Natural killer cell (primary cell): ENCODE measurements at regions not wholly inside any gene's neighbourhood (a gene's known extent, or its start where the extent isn't known, plus 50 kb on each side); places are given as distances from the start of the nearest gene placed in this dataset.
"Not testable (repeated sequence)": the region's sequence is repeated elsewhere in the genome, so short reads cannot be mapped to it uniquely, and the experiment has no call there.

Experiments
- ATAC-seq, 3 donors: fragments of 150-1000 bp in 2 of 3; fragments of 200-7000 bp in 1 of 3; cut with Tn5 transposase; 1 replicate in 1 of 3; 2 replicates in 2 of 3; pipeline ENCODE4 v1.10.0; 2021; ENCODE audit warnings: mild to moderate bottlenecking in 2 of 3, moderate library complexity in 2 of 3
- DNase-seq, 2 donors: peaks; one replicate each; pipeline versions ENCODE4 v3.0.0 to v3.0.0-alpha.2; 2013 to 2021; ENCODE audit warnings: mixed read lengths in 1 of 2
- H3K27ac ChIP-seq: one replicate; pipeline ENCODE4 v1.5.1; 2013; ENCODE audit warnings: mild to moderate bottlenecking, low read length
- H3K27me3 ChIP-seq: one replicate; pipeline ENCODE4 v1.6.1; 2013; ENCODE audit warnings: low read length; ENCODE audit not compliant: control insufficient read depth, insufficient read depth
- H3K36me3 ChIP-seq: one replicate; pipeline ENCODE4 v1.6.1; 2013; ENCODE audit warnings: low read length; ENCODE audit not compliant: control insufficient read depth, insufficient read depth
- H3K4me1 ChIP-seq: one replicate; pipeline ENCODE4 v1.6.1; 2013; ENCODE audit warnings: low read length; ENCODE audit not compliant: control insufficient read depth, insufficient read depth
- H3K4me3 ChIP-seq: one replicate; pipeline ENCODE4 v1.5.1; 2013; ENCODE audit warnings: low read length
- H3K9me3 ChIP-seq: one replicate; pipeline ENCODE4 v1.6.1; 2013; ENCODE audit warnings: low read length; ENCODE audit not compliant: control insufficient read depth, insufficient read depth
- H3K27ac Mint-ChIP-seq, 2 donors: one replicate each; pipeline ENCODE4 v1.8.0; 2022; ENCODE audit warnings: mild to moderate bottlenecking in 2 of 2, mixed read lengths in 2 of 2, moderate library complexity in 1 of 2
- H3K27me3 Mint-ChIP-seq, 2 donors: one replicate each; pipeline ENCODE4 v1.8.0; 2022; ENCODE audit warnings: low read depth in 2 of 2, mixed read lengths in 2 of 2
- H3K36me3 Mint-ChIP-seq: one replicate; pipeline ENCODE4 v1.8.0; 2022; ENCODE audit warnings: mixed read lengths
- H3K4me1 Mint-ChIP-seq, 2 donors: one replicate each; pipeline ENCODE4 v1.8.0; 2022; ENCODE audit warnings: mixed read lengths in 2 of 2
- H3K4me3 Mint-ChIP-seq: one replicate; pipeline ENCODE4 v1.8.0; 2022; ENCODE audit warnings: mild to moderate bottlenecking, moderate library complexity, mixed read lengths
- H3K9me3 Mint-ChIP-seq, 2 donors: one replicate each; pipeline ENCODE4 v1.8.0; 2022; ENCODE audit warnings: mixed read lengths in 2 of 2
- WGBS: methylation state at CpG from one replicate; pipeline ENCODE4 v1.1.7; 2013; ENCODE audit warnings: missing lambda C conversion rate; ENCODE audit not compliant: insufficient coverage; 5-methylcytosine and 5-hydroxymethylcytosine counted together
- intact Hi-C: fragments of 100-400 bp; cut with micrococcal nuclease; formaldehyde crosslinking; loops from one replicate; pipeline ENCODE4 v1.14.2; 2022

DNA sequence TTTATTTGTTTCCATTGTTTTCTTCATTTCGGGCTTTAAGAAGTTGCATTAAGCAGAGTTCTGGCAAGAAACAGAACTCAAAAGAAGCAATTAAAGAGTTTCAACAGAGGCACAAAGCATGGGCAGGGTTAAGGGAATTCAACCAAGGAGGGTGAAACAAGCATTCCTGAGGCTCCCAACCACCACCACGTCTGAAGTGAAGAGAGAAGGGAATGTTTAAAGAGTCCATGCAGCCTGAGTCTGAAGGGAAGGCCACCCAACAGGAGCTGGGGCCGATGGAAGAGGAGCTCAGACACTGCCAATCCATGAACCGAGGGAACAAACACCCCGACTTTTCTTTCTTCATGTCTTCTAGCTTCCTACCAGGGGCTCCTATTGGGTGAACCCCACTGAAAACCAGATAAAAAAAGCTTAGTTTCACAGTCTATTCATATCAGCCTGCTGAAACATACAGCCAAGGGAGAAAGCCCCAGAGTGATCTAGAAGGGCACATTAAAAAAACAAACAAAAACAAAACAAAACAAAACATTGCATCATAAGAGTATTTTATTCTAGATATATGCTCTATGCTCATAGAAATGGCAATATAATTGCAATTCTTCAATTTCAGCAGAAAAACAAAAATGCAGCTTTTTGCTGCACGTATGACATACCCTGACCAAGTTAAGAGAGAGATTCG lies 592.1 kb downstream of the TTLL7 start:
- intact Hi-C loops, H3K4me3 Mint-ChIP-seq, H3K4me3 ChIP-seq, H3K27ac ChIP-seq, H3K9me3 ChIP-seq, H3K4me1 Mint-ChIP-seq, H3K27me3 Mint-ChIP-seq, ATAC-seq, H3K36me3 Mint-ChIP-seq, H3K27me3 ChIP-seq, DNase-seq, H3K4me1 ChIP-seq, H3K36me3 ChIP-seq, H3K27ac Mint-ChIP-seq, H3K9me3 Mint-ChIP-seq: not testable (repeated sequence)
- 90% methylated on average over 3 of the region's 7 CpGs for whole genome bisulfite sequencing

DNA sequence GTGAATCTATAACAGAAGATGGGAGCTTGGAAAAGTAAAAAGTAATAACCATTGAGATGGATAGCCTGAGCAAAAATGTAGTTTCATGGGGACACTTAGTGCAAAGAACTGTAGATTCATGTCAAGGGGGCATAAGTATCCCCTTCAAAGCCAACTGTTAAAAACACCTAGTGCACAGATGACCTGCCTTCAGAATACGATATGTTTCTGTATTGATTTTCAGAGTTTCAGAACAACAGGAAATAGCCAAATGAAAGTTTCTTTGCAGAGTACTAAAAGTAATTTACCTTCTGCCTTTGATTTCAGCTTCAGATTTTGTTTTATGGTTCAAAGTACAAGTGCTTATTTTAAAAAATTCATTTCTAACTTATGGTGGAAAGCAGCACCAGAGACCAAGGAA lies 593.1 kb downstream of the TTLL7 start:
- H3K4me3 Mint-ChIP-seq, H3K27me3 Mint-ChIP-seq, H3K4me1 Mint-ChIP-seq, H3K27ac ChIP-seq, H3K27ac Mint-ChIP-seq, intact Hi-C loops, H3K9me3 ChIP-seq, H3K27me3 ChIP-seq, ATAC-seq, DNase-seq, H3K9me3 Mint-ChIP-seq, H3K36me3 ChIP-seq, H3K4me1 ChIP-seq, H3K4me3 ChIP-seq, H3K36me3 Mint-ChIP-seq: not testable (repeated sequence)
- WGBS, result no CpG with 5 or more reads among the region's 1 CpG

DNA sequence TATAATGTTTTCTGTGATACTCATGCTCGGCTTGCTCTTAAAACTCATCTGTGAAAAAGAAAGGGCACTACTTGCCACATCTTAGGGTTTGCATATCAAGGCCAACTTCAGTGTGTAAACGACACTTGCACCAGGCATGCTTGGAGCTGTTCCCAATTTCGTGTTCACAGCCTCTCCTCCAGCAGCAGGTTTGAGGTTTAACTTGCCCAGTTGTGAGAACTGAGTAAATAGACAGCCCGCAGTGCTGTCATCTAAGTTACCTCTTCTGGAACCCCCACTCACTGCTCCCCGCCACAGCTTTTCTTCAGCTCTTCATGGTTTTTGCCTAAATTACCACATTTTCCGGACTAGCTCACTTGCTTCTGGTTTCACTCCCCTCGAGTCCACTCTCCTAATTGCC lies 595.4 kb downstream of the TTLL7 start:
- 83% methylated on average over 3 of the region's 7 CpGs for WGBS
- H3K27me3 Mint-ChIP-seq, H3K9me3 Mint-ChIP-seq, H3K36me3 Mint-ChIP-seq, H3K4me3 Mint-ChIP-seq, DNase-seq, H3K9me3 ChIP-seq, H3K36me3 ChIP-seq, intact Hi-C loops, H3K27ac Mint-ChIP-seq, H3K4me1 ChIP-seq, H3K27ac ChIP-seq, ATAC-seq, H3K4me1 Mint-ChIP-seq, H3K27me3 ChIP-seq, H3K4me3 ChIP-seq: not testable (repeated sequence)

DNA sequence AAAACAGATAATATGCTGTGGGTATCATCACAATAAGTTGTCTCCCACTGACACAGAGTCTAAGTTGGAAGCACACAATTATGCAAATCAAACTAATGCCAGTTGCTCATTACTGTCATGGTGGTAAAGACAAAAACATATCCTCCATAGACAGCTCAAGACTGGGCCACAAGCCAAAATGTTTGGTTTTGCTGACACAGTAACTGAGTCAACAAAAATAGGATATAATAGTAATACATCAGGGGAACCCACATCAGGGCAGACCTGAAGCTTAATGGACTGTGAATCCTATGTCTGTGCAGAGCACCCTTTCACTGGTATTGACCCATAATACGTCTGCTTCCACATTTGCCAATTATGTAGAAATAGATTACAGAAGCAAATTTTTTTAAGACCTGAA lies 597.8 kb downstream of the TTLL7 start:
- intact Hi-C loops, H3K27me3 ChIP-seq, H3K36me3 Mint-ChIP-seq, H3K27ac Mint-ChIP-seq, DNase-seq, H3K4me3 Mint-ChIP-seq, H3K9me3 ChIP-seq, H3K27ac ChIP-seq, H3K9me3 Mint-ChIP-seq, H3K4me3 ChIP-seq, ATAC-seq, H3K36me3 ChIP-seq, H3K27me3 Mint-ChIP-seq, H3K4me1 ChIP-seq, H3K4me1 Mint-ChIP-seq: not testable (repeated sequence)
- WGBS, result no CpG with 5 or more reads among the region's 1 CpG

DNA sequence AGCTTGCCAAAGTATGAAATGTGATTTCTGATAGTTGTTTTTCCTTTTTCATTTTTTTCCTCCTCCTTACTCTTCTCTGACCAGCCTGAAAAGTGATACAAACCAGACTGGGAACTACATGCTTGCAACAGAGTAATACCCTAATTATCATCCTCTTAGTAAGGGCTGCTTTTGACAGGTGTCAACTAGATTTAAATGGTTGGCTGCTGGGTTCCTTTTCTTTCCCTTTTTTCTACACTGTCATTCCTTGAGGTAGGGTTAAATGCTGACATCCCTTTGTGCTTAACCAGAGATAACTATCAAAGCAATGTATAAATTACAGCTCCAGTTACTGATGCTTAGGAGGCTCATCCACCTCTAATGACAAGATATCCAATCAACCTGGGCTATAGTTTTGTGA lies 598.8 kb downstream of the TTLL7 start:
- H3K9me3 Mint-ChIP-seq, H3K4me3 Mint-ChIP-seq, H3K4me3 ChIP-seq, DNase-seq, ATAC-seq, H3K9me3 ChIP-seq, H3K27me3 Mint-ChIP-seq, H3K27ac ChIP-seq, H3K4me1 Mint-ChIP-seq, H3K36me3 ChIP-seq, intact Hi-C loops, H3K27me3 ChIP-seq, H3K4me1 ChIP-seq, H3K36me3 Mint-ChIP-seq, H3K27ac Mint-ChIP-seq: not testable (repeated sequence)

DNA sequence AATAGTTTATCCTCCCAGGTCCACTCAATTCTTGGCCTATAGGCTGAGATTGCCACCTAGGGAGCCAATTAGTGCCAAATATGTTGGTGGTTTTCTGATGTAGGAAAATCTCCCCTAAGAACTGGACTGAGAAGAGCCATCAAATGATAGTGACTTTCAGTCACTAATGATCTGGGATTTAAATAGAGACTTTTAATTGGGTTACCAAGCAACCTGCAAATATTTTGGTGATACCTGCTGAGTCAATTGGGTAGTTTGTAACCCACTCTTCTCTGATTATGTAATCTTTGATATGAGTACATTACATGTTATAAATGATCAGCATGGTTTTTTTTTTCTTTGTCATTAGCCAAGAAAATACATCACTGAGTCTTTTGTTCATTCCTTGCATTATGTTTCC lies 600.8 kb downstream of the TTLL7 start:
- not testable (repeated sequence) for H3K9me3 Mint-ChIP-seq, ATAC-seq, H3K4me1 ChIP-seq

DNA sequence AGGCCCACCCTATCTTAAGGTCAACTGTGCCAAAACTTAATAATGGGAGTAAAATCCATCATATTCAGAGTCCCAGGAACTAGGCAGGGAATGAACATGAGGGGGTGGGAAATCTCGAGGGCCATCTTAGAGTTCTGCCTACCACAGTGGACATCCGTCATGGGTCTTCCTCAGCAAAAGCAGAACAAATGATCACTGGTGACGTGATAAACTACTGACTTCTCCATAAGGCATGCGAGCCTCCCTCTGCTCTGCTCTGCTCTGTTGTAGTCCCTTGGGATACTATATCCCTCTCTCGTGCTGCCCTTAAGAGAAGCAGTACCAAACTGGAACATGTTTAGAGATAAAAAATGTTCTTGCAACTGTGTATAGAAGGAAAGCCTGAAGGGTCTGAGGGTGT lies 603.8 kb downstream of the TTLL7 start:
- H3K4me3 Mint-ChIP-seq, H3K4me1 Mint-ChIP-seq, H3K27ac ChIP-seq, ATAC-seq, H3K36me3 Mint-ChIP-seq, DNase-seq, intact Hi-C loops, H3K9me3 Mint-ChIP-seq, H3K4me1 ChIP-seq, H3K27ac Mint-ChIP-seq, H3K4me3 ChIP-seq, H3K36me3 ChIP-seq, H3K27me3 Mint-ChIP-seq, H3K9me3 ChIP-seq, H3K27me3 ChIP-seq: not testable (repeated sequence)
- WGBS, result 85% methylated on average over 5 of the region's 5 CpGs

More for the DNA sequence above, 600.8 kb downstream of the TTLL7 start:
- H3K27me3 Mint-ChIP-seq, H3K27ac Mint-ChIP-seq, H3K36me3 ChIP-seq, H3K36me3 Mint-ChIP-seq, H3K4me1 Mint-ChIP-seq, H3K4me3 Mint-ChIP-seq, DNase-seq, intact Hi-C loops, H3K9me3 ChIP-seq, H3K4me3 ChIP-seq, H3K27ac ChIP-seq, H3K27me3 ChIP-seq: not testable (repeated sequence)

DNA sequence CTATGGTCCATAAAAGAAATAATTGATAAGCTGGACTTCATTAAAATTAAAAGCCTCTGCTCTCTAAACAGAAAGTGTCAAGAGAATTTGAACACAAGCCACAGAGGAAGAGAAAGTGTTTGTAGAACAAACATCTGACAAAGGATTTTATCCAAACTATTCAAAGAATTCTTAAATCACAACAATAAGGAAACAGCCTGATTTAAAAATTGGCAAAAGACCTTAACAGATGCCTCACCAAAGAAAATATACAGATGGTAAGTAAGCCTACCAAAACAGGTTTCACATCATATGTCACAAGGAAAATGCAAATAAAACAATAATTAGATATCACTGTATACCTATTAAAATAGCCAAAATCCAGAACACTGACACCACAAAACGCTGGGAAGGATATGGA lies 612.0 kb downstream of the TTLL7 start:
- WGBS, result 75% methylated on average over 1 of the region's 1 CpG
- H3K4me3 ChIP-seq, H3K4me1 ChIP-seq, H3K36me3 Mint-ChIP-seq, H3K36me3 ChIP-seq, H3K27me3 Mint-ChIP-seq, H3K27ac Mint-ChIP-seq, H3K27ac ChIP-seq, H3K27me3 ChIP-seq, ATAC-seq, H3K4me1 Mint-ChIP-seq, H3K9me3 ChIP-seq, H3K4me3 Mint-ChIP-seq, DNase-seq, intact Hi-C loops: not testable (repeated sequence)
- peaks cover 2 to 11% of the 10 kb centered on the region in 2 donors for H3K9me3 Mint-ChIP-seq
